Uterus (tissue), 3 donors: ENCODE measurements at regions not wholly inside any gene's neighbourhood (a gene's known extent, or its start where the extent isn't known, plus 50 kb on each side); places are given as distances from the start of the nearest gene placed in this dataset.

ENCODE experiments used
- DNase-seq, 2 donors: peaks; one replicate each; pipeline ENCODE4 v3.0.0-alpha.2; 2019 to 2020
- H3K27ac ChIP-seq, 2 donors: fragments of 200-600 bp; sonication (generic); 1 replicate in 1 of 2; 2 replicates in 1 of 2; pipeline ENCODE4 v1.5.1; 2016 to 2018
- H3K27me3 ChIP-seq, 2 donors: fragments of 200-600 bp; sonication (generic); one replicate each; pipeline ENCODE4 v1.5.1; 2018 to 2019; ENCODE audit warnings: control low read depth in 1 of 2
- H3K36me3 ChIP-seq, 2 donors: fragments of 200-600 bp; sonication (generic); one replicate each; pipeline ENCODE4 v1.5.1; 2019; ENCODE audit warnings: control low read depth in 1 of 2
- H3K4me1 ChIP-seq, 2 donors: fragments of 200-600 bp; sonication (generic); one replicate each; pipeline ENCODE4 v1.5.1; 2018 to 2019; ENCODE audit warnings: control low read depth in 1 of 2
- H3K4me3 ChIP-seq, 2 donors: fragments of 200-600 bp; sonication (generic); 1 replicate in 1 of 2; 2 replicates in 1 of 2; pipeline ENCODE4 v1.5.1; 2018 to 2019; ENCODE audit warnings: mild to moderate bottlenecking in 1 of 2
- H3K9me3 ChIP-seq, 2 donors: fragments of 200-600 bp; sonication (generic); one replicate each; pipeline ENCODE4 v1.5.1; 2019; ENCODE audit warnings: control low read depth in 1 of 2
- CTCF ChIP-seq, 4 experiments: fragments of 200-600 bp in 2 of 4; fragments of 450-650 bp in 2 of 4; sonication (generic) in 2 of 4; IDR thresholded peaks; one replicate each; pipeline ENCODE4 v1.5.1; 2016 to 2019; ENCODE audit warnings: antibody characterized with exemption in 4 of 4, mild to moderate bottlenecking in 2 of 4, moderate library complexity in 1 of 4
- POLR2A ChIP-seq, 2 donors: fragments of 450-650 bp; IDR thresholded peaks; one replicate each; pipeline ENCODE4 v1.6.1; 2016; ENCODE audit warnings: antibody characterized with exemption in 2 of 2, mild to moderate bottlenecking in 1 of 2, moderate library complexity in 1 of 2
- intact Hi-C: fragments of 100-400 bp; cut with DNase I; formaldehyde crosslinking; loops from one replicate; pipeline ENCODE4 v1.15.1; 2023; ENCODE audit warnings: low total_unique reads
- donor health status: DM: yes; HTN: yes; CAD: no.

- no peak overlapping the region for H3K4me3 ChIP-seq
- TF ChIP-seq CTCF (IDR thresholded peaks at IDR 0.05): no peak
- no peak for TF ChIP-seq POLR2A (IDR thresholded peaks at IDR 0.05)
- no peaks in the 10 kb centered on the region for H3K4me1 ChIP-seq
- H3K9me3 ChIP-seq: no peaks in the 10 kb centered on the region
- H3K27me3 ChIP-seq: no peaks in the 10 kb centered on the region
- intact Hi-C loops: no loop called here
- no peak overlapping the region for H3K27ac ChIP-seq
- H3K36me3 ChIP-seq: no peaks in the 10 kb centered on the region
- DNase-seq: no peak
Measured at GRCh38 chr3:69442771-69443311, 57.0 kb upstream of the FRMD4B start.

- no peak for TF ChIP-seq CTCF (IDR thresholded peaks at IDR 0.05)
- no peak for TF ChIP-seq POLR2A (IDR thresholded peaks at IDR 0.05)
- H3K4me3 ChIP-seq: no peak overlapping the region
- DNase-seq: no peak
- H3K27ac ChIP-seq: no peak overlapping the region
- intact Hi-C loops: no loop called here
- H3K4me1 ChIP-seq: no peaks in the 10 kb centered on the region
- no peaks in the 10 kb centered on the region for H3K27me3 ChIP-seq
- no peaks in the 10 kb centered on the region for H3K9me3 ChIP-seq
- H3K36me3 ChIP-seq: no peaks in the 10 kb centered on the region
Measured at GRCh38 chr3:69441732-69442131, 55.8 kb upstream of the FRMD4B start.

- no peaks in the 10 kb centered on the region for H3K27me3 ChIP-seq
- TF ChIP-seq CTCF (IDR thresholded peaks at IDR 0.05) (no peak), POLR2A (IDR thresholded peaks at IDR 0.05) (no peak)
- no peak overlapping the region for H3K4me3 ChIP-seq
- no peak for DNase-seq
- no peaks in the 10 kb centered on the region for H3K9me3 ChIP-seq
- H3K4me1 ChIP-seq: no peaks in the 10 kb centered on the region
- H3K36me3 ChIP-seq: no peaks in the 10 kb centered on the region
- intact Hi-C loops: no loop called here
- H3K27ac ChIP-seq: no peak overlapping the region
Measured at GRCh38 chr3:69441040-69441439, 55.2 kb upstream of the FRMD4B start.

- intact Hi-C loops: no loop called here
- H3K4me1 ChIP-seq: no peaks in the 10 kb centered on the region
- H3K36me3 ChIP-seq: no peaks in the 10 kb centered on the region
- TF ChIP-seq CTCF (IDR thresholded peaks at IDR 0.05) (peak; percentile 47 to 62 (median 50)), POLR2A (IDR thresholded peaks at IDR 0.05) (no peak)
- H3K4me3 ChIP-seq: no peak overlapping the region
- no peaks in the 10 kb centered on the region for H3K9me3 ChIP-seq
- no peak for DNase-seq
- H3K27me3 ChIP-seq: no peaks in the 10 kb centered on the region
- no peak overlapping the region for H3K27ac ChIP-seq
Measured at GRCh38 chr3:69439643-69440270, 53.9 kb upstream of the FRMD4B start.

- DNase-seq: no peak
- TF ChIP-seq CTCF (IDR thresholded peaks at IDR 0.05): no peak
- no peak for TF ChIP-seq POLR2A (IDR thresholded peaks at IDR 0.05)
- Histone ChIP-seq H3K27me3 (no peaks in the 10 kb centered on the region), H3K4me3 (no peak overlapping the region), H3K27ac (no peak overlapping the region), H3K36me3 (no peaks in the 10 kb centered on the region), H3K9me3 (no peaks in the 10 kb centered on the region), H3K4me1 (no peaks in the 10 kb centered on the region)
- intact Hi-C loops: no loop called here
Measured at GRCh38 chr3:69438476-69438875, 52.6 kb upstream of the FRMD4B start.
